HG03039 (cell line): ENCODE measurements at regions not wholly inside any gene's neighbourhood (a gene's known extent, or its start where the extent isn't known, plus 50 kb on each side); places are given as distances from the start of the nearest gene placed in this dataset.
A peak's percentile ranks its signal among the peaks of the same experiment; 100 is the strongest.
"Not testable (repeated sequence)": the region's sequence is repeated elsewhere in the genome, so short reads cannot be mapped to it uniquely, and the experiment has no call there.

Experiments
- ATAC-seq: cut with Tn5 transposase; IDR thresholded peaks from one replicate; pipeline ENCODE4 v1.9.1; 2021; ENCODE audit warnings: mild to moderate bottlenecking, moderate library complexity; ENCODE audit not compliant: unreplicated experiment

DNA sequence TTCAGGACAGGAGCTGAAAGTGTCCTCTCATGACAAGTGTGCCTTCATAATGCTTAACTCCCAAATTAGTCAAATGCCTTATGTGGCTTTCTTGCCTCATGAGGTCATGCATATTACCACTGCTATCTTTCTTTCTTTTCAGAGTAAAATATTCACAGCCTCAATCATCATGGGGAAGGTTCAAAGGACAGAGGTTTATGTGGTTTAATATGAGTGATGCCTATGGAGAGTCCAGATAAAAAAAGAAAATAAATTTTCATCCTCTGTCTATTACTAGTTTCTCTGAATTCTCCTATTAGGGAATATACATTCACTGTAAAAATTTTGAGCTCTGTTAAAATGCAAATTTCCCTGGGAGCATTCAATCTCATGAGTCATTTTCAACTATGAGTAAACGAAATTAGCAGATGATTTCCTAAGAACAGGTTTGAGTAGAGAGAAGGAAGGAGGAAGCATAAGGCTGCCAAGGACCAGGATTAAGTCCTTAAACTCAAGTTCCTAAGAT is 396.9 kb upstream of the ADGRB3 start:
- peak; percentile 70 for ATAC-seq

DNA sequence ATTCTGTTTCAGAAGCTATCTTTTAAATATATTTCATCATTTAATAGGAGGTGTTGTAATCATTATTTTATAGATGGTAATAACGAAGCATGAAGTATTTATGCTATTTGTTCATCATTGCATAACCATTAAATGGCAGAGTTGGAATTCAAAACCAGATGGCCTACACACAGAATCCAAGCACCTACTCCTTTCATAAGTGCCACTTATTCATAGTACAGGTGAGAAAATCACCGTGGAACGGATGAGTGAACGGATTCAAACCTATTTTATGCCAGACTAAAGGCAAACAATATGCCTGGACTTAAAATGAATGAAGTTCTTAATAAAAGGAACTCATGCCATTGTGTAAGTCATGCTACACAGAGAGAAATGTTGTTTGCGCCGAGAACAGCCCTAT is 397.9 kb upstream of the ADGRB3 start:
- ATAC-seq: no peak

DNA sequence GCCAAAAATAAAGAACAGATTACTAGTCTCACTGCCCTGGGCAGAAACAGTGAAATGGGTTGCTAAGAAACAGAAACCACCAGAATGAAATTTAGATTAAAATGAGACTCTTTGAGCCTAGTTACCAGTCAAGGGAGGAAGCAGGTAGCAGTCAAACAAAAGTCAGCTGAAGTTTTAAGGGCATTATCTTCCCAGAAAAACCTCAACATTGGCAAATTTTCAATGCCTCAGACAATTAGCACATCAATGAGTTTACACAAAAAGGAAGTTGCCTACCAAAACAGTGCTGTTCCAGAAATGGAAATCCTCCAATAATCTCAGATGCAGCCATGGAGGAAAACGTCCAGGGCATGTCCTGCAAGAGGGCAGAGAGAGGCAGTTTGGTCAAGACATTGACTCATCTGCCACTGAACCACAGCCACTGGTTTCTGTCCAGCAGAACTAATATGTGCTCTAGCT is 399.7 kb upstream of the ADGRB3 start:
- ATAC-seq: no peak

DNA sequence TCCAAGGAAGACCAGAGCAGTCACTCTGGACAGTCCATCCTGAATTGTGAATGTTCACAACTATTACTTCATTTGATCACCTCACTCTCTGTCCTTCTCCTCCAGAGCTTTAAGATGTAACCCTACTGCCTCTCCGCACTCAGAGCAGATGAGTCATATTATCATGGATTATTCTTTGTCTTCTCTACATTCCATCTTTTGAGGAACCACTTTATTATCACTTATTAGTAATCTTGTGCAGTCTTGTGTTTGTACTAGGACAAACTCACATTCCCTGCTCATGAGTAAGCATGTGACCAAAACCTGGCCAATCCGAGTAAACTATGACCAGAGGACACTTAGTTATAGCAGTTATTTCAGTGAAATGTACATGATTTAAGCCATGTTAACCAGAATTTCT is 401.5 kb upstream of the ADGRB3 start:
- no peak for ATAC-seq

DNA sequence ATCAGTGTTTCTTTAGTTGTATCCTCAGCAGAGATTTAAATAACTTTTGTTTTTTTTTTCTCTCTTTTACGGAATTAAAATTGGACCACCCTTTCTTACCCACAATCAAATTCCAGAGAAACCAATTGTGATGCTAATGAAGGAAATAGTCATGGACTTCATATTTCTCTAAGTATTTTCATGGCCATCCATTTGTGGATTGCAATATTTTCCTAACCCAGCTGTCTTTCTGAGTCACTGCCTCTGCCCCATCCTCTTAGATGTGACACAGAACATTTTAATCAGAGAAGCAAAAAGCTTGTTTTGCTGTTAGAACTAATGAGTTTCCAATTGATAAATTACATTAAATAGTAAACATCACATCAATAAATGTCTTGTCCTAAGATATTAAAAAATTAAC is 405.5 kb upstream of the ADGRB3 start:
- ATAC-seq: no peak

DNA sequence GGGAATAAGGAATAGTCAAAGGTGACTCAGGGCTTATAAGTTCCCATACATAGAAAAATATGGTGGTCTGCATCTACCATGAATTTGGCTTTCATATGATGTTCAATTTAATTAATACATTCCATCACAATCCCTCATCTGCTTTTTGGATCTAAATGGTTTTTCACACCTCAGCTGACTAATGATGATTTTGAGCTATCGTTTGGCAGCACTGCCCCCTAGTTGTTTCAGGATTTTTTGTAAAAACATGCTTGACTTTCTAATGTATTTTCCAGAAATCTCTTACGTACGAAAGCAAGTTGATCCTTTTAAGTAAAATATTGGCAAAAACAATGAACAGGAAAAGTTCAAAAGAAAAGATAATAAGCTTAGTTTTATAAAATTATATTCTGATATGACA is 408.6 kb upstream of the ADGRB3 start:
- ATAC-seq: no peak

DNA sequence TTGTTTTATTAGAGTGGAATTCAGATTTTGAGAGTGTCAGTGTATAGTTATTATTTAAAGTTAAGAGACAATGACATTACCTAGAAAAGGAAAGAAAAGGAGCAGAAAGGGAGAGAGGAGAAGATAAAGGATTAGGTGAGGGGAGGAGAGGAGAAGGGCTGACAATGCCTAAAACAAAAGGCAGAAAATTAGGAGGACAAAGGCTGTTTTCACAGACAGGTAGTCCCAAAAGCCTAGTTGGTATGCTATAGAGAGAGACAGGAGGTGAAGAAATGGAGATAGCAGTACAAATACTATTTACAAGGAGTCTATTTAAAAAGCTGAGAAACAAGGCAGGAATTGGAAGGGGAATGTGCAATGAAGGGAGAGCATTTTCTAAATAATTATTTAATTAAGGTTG is 409.4 kb upstream of the ADGRB3 start:
- no peak for ATAC-seq

DNA sequence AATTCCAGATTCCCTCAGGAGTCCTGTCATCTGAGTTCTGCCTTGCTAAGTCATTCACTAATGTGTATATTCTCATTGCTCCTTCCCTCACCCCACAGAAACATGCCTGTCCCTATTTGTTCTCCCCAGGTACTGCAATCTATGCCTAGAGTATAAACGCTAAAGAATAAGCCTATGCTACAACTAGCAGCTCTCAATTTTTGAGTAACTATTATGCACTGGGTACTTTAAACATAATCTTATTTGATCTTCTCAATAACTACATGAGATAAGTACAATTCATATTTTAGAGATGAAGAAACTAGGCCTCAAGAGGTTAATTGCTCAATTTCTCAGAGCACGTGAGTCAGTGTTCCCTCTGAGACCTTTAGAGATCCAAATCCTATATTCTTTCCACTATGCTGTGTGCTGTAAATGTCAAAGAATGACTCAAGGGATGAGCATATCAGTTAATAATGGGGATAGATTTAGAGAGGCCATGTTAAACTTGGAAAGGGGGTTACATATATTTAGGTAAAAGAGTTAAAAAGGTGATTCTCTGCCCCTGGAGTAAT is 423.8 kb upstream of the ADGRB3 start:
- no peak for ATAC-seq

DNA sequence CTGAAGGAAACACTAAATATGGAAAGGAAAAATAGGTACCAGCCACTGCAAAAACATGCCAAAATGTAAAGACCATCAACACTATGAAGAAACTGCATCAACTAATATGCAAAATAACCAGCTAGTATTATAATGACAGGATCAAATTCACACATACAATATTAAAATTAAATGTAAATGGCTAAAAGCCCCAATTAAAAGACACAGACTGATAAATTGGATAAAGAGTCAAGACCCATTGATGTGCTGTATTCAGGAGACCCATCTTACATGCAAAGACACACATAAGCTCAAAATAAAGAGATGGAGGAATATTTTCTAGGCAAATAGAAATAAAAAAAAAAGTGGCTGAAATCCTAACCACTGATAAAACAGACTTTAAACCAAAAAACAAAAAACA is 427.5 kb upstream of the ADGRB3 start:
- not testable (repeated sequence) for ATAC-seq

DNA sequence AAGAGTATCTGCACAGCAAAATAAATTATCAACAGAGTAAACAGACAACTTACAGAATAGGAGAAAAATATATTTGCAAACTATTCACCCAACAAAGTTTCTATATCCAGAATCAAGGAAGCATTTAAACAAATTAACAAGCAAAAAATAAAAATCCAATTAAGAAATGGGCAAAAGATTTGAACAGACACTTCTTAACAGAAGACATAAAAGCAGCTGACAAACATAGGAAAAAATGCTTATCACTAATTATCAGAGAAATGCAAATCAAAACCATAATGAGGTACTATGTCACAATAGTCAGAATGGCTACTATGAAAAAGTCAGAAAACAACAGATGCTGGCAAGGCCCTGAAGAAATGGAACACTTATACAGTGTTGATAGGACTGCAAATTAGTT is 434.2 kb upstream of the ADGRB3 start:
- ATAC-seq: no peak

DNA sequence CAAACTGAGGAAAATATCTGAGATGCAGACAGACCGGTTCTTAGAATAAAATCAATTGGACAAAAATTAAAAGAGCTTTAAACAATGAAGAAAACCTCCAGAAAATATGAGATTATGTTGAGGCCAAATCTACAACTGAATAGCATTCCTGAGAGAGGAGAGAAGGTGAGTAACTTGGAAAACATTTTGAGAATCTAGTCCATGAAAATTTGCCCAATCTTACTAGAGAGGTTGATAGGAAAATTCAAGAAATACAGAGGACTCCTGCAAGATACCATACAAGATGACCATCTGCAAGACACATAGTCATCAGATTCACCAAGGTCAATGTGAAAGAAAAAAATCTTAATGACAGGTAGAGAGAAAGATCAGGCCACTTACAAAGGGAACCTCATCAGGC is 437.7 kb upstream of the ADGRB3 start:
- ATAC-seq: no peak

DNA sequence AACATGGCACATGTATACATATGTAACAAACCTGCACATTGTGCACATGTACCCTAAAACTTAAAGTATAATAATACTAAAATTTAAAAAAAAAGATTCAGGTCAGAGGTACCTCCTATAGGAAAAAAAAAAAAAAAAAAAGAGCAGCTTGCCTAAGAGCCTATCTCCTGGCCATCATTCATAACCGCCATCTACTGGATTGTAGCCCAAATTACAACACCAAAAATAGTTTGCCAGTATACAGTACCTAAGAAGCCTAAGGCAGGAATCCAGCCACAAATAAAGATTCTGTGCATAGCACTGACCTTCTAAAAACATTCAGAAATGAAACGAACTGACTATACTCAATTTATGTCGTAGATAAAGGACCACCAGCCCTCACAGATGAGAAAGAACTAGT is 438.4 kb upstream of the ADGRB3 start:
- ATAC-seq: no peak

DNA sequence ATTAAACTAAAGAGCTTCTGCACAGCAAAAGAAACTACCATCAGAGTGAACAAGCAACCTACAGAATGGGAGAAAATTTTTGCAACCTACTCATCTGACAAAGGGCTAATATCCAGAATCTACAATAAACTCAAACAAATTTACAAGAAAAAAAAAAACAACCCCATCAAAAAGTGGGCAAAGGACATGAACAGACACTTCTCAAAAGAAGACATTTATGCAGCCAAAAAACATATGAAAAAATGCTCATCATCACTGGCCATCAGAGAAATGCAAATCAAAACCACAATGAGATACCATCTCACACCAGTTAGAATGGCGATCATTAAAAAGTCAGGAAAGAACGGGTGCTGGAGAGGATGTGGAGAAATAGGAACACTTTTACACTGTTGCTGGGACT is 439.3 kb upstream of the ADGRB3 start:
- not testable (repeated sequence) for ATAC-seq

DNA sequence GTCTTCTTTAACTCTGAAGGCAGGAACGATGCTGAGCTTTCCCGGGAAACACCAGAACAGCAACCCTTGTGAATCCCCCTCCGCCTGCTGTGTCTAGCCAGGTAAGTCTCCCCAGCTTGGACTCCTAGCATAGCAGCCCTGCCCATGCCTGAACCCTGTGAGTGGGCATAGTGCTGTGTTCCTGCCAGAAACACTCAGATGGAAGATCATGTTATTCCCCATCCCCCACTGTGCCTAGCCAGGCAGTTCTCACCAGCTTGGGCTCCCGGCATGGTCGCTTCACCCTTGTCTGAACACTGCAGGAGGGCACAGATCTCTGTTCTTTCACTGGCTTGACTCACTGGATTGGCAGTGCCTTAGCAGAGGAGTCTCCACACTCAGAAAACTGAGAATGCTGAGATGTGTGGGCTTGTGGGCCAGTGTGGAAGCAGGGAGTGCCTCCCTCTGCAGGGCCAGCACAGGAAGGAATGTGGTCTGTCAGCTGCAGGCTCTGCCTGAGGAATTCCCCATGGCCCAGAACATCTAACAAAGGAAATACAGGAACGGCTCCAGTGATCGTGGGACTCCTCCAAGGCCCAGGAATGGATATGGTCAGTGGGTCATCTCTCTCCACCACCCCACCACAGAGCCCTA is 440.1 kb upstream of the ADGRB3 start:
- ATAC-seq: no peak

DNA sequence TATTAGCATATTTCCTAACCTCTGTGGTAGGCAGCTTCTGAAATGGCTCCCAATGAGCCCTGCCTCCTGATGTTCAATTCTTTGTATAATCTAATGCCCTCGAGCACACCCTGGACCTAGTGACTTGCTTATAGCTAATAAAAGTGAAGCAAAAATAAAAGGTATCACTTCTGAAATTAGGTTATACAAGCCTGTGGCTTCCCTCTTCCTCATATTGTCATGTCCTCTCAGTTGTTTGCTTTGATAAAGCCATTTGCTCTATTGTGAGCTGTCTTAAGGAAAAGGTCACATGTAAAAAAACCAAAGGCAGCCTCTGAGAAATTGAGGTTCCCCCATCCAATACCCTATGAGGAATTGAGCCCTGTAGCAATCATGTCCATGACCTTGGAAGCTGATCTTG is 442.1 kb upstream of the ADGRB3 start:
- ATAC-seq: no peak

DNA sequence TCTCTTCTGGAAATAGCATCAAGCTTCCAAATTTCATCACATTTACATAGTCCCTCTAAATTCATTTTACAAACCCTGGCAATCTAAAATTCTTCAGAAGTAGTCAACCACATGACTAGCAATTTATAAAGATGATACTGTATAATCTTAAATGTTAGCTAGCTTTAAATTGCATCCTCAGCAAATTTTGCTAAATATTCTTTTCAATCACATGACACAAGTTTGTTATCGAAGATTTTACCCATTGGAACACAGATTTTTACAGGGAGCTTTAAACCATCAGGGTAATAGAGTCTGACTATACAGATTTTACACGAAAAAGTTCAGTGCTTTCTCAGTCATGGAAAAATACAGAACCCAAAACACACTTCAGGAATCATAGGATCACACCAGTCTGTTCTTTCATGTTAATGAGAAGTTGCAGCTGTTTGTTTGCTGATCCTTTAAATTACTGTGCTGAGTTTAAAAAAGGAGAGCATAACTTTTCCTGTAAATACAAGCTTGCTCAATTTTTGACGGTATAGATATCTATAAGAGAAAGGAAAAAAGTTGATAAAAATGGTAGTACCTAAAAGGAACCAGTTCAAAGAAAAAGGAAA is 445.8 kb upstream of the ADGRB3 start:
- no peak for ATAC-seq

DNA sequence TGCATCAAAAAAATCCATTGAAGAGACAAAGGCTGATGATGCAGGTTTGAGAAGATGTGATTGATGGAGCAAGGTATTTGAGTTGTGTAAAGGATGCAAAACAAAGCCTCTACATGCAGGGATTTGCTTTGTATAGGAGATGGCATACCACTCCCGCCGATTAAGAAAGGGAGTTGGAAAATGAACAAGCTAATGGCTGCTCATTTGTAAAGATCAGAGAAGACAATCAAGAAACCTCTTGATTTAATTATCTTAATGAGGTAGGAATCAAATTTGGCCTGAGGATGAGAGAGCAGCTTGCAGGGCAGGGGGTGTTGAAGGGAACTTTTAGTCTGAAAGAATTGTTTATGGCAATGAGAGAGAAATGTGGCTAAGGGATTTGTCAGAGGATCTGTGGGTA is 448.2 kb upstream of the ADGRB3 start:
- ATAC-seq: no peak

DNA sequence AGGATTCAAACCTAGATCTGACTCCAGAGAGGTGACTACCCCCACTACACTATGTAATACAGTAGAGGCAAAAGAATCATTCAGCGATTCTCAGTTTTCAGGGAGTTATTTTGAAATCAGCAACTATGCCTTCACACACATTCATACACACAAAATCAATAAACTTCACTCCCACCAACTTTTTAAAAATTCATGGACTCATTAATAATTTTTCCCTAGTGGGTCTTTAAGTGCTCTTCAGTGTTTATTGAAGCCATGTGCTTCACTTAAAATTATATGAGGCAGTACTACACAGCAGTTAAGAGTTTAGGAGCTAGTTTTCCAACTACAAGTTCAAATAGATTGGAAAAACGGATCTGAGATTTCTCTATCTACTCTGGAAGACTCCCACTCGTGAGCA is 452.7 kb upstream of the ADGRB3 start:
- no peak for ATAC-seq

DNA sequence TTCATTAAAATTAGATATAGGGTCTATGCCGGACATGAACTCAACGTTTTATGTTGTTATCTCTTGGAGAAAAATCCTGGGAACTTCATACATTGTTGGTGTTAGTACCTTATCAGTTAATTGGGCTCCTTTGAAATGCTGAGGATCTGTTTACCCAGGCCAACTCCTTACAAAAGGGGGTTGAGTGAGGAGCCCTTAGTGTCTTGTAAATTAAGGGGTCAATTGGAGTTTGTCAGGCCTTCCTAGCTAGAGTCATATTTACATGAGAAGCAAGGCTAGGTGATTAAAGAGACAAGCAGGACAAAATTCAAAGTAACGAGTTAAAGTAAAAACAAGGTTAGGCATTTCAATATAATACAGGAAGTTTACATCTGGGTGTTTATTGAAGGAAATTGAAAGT is 454.1 kb upstream of the ADGRB3 start:
- not testable (repeated sequence) for ATAC-seq

DNA sequence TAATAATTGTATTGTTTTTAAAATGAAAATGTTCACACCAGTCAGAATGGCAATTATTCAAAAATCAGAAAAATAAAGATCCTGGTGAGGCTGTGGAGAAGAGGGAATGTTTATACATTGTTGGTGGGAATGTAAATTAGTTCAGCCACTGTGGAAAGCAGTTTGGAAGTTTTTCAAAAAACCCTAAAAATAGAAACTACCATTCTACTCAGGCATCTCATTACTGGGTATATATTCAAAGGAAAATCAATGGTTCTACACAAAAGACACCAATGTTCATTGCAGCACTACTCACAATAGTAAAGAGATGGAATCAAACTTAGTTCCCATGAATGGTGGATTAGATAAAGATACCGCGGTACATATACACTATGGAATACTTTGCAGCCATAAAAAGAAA is 461.5 kb upstream of the ADGRB3 start:
- no peak for ATAC-seq

DNA sequence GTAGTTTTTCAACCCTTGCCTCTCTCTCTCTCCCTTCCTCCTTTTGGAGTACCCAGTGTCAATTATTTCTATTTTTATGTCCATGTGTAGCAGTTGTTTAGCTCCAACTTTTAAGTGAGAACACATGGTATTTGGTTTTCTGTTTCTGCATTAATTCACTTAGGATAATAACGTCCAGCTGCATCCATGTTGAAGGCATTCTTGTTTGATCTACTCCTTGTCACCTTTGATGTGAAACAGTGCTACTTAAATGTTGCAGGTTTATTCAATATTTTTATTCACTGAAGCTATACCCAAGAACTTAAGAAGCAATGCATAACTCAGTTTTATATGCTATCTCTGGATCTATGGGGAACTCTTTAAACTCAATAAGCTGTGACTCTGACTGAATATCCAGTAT is 465.2 kb upstream of the ADGRB3 start:
- ATAC-seq: no peak

DNA sequence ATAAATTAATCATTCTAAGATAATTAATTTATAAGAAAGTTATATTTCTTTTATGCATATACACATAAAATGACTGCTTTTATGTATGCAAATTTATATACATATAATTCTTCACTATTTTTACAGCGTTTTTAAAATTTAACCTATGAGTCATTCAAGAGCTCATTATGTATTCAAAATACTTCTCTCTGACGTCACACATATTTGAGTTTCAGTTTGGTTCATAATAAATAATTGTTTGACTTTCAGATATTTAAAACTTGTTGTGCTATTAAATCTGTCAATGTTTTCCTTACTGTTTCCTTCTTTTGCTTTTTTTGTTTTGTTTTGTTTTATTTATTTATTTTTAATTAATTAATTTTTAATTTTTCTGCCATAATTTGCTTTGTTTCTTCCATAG is 467.5 kb upstream of the ADGRB3 start:
- no peak for ATAC-seq

DNA sequence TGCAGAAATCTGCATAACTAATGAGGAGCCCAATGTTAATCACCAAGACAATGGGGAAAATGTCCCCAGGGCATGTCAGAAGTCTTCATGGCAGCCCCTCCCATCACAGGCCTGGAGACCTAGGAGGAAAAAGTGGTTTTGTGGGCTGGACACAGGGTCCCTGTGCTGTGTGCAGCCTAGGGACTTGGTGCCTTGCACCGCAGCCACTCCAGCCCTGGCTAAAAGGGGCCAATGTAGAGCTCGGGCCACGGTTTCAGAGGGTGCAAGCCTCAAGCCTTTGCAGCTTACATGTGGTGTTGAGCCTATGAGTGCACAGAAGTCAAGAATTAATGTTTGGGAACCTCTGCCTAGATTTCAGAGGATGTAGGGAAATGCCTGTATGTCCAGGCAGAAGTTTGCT is 474.3 kb upstream of the ADGRB3 start:
- not testable (repeated sequence) for ATAC-seq
